GM10266 (cell line): ENCODE measurements at regions not wholly inside any gene's neighbourhood (a gene's known extent, or its start where the extent isn't known, plus 50 kb on each side); places are given as distances from the start of the nearest gene placed in this dataset.

Source experiments
- DNase-seq: peaks from one replicate; pipeline ENCODE4 v3.0.0; 2012; ENCODE audit errors: extremely low spot score
- TF ChIP-seq, protein P1 (sequence below): IDR thresholded peaks from 2 replicates; pipeline ENCODE4 v1.5.1; 2012; ENCODE audit warnings: mild to moderate bottlenecking, low read depth; ENCODE audit not compliant: control insufficient read depth, insufficient read depth; ENCODE audit errors: missing control alignments

DNA sequence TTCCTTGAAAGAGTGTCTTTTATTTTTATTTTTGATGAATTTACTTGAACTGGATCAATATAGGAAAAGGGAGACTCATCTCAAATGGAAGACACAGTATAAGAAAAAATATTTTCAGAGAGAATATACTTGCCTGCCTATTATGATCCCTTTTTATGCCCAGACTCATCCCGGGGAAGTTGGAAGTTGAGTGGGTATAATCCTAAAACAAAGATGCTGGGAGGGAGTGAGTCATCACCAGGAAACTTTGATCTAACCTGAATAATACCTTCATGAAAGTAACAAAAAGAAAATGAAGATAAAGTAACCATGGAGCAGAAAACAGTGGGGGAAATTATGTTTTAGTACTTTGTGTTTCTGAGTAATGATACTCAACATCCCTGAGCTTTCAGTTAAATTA is 1514.0 kb downstream of the FAM181B start:
- TF ChIP-seq, protein P1, sequence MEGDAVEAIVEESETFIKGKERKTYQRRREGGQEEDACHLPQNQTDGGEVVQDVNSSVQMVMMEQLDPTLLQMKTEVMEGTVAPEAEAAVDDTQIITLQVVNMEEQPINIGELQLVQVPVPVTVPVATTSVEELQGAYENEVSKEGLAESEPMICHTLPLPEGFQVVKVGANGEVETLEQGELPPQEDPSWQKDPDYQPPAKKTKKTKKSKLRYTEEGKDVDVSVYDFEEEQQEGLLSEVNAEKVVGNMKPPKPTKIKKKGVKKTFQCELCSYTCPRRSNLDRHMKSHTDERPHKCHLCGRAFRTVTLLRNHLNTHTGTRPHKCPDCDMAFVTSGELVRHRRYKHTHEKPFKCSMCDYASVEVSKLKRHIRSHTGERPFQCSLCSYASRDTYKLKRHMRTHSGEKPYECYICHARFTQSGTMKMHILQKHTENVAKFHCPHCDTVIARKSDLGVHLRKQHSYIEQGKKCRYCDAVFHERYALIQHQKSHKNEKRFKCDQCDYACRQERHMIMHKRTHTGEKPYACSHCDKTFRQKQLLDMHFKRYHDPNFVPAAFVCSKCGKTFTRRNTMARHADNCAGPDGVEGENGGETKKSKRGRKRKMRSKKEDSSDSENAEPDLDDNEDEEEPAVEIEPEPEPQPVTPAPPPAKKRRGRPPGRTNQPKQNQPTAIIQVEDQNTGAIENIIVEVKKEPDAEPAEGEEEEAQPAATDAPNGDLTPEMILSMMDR, result no peak
- DNase-seq, result no peak

- DNase-seq, result no peak
- TF ChIP-seq, protein P1, result no peak
Measured at GRCh38 chr11:81218440-81218839, 1515.2 kb downstream of the FAM181B start.

GRCh38 chr11:81211050-81211449 is 1522.6 kb downstream of the FAM181B start:
- TF ChIP-seq, protein P1, result no peak
- DNase-seq, result no peak

- DNase-seq, result no peak
Measured at GRCh38 chr11:81207421-81208054, 1526.1 kb downstream of the FAM181B start.

GRCh38 chr11:81203876-81204275 is 1529.8 kb downstream of the FAM181B start:
- TF ChIP-seq, protein P1, result no peak
- DNase-seq, result no peak

More at GRCh38 chr11:81207421-81208054, 1526.1 kb downstream of the FAM181B start:
- TF ChIP-seq, protein P1, result no peak

- no peak for DNase-seq
- TF ChIP-seq, protein P1, result no peak
Measured at GRCh38 chr11:81197396-81197795, 1536.3 kb downstream of the FAM181B start.

DNA sequence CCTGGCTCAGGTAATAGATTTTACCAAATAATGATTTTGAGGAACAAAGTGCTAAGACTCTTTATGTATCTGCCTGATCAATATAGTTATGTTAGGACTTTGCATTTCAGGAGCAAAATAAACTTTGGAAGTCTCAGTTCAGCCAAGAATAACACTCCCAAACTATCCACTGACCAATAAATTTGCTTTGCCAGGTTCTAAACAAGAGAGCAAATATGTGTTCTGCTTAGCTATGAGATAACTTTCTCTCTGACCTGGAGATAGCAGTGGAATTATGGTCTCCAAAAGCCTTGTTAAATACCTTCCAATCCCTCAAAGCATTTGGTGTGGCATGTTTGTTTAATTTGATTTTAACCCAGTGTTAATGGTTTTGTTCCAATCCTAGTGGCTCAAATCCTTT is 1541.1 kb downstream of the FAM181B start:
- TF ChIP-seq, protein P1, result no peak
- DNase-seq, result no peak
